GM23338 (cell line): ENCODE measurements at regions not wholly inside any gene's neighbourhood (a gene's known extent, or its start where the extent isn't known, plus 50 kb on each side); places are given as distances from the start of the nearest gene placed in this dataset.
A peak's percentile ranks its signal among the peaks of the same experiment; 100 is the strongest.

ENCODE experiments used
- ATAC-seq: fragments of 200-7000 bp; cut with Tn5 transposase; 3 replicates; pipeline ENCODE4 v1.9.1; 2020
- DNase-seq: peaks from one replicate; pipeline ENCODE4 v3.0.0-alpha.2; 2015; ENCODE audit warnings: low spot score
- H2AFZ ChIP-seq: fragments of 200-600 bp; sonication (generic); 2 replicates; pipeline ENCODE4 v1.8.0; 2016; ENCODE audit warnings: antibody characterized with exemption, mild to moderate bottlenecking, moderate library complexity
- H3F3A ChIP-seq: fragments of 200-600 bp; sonication (generic); replicated peaks from 2 replicates; pipeline ENCODE4 v1.8.0; 2017; ENCODE audit warnings: antibody characterized with exemption, mixed run types, low read depth
- H3K27ac ChIP-seq: fragments of 200-600 bp; sonication (generic); 2 replicates; pipeline ENCODE4 v1.6.1; 2016; ENCODE audit warnings: low read depth
- H3K27me3 ChIP-seq: fragments of 200-600 bp; sonication (generic); 2 replicates; pipeline ENCODE4 v1.8.0; 2016; ENCODE audit warnings: mild to moderate bottlenecking, mixed run types, moderate library complexity; ENCODE audit not compliant: insufficient read depth
- H3K36me3 ChIP-seq: fragments of 200-600 bp; sonication (generic); 2 replicates; pipeline ENCODE4 v1.8.0; 2016; ENCODE audit warnings: mild to moderate bottlenecking; ENCODE audit not compliant: insufficient read depth
- H3K4me1 ChIP-seq: fragments of 200-600 bp; sonication (generic); 2 replicates; pipeline ENCODE4 v1.8.0; 2016; ENCODE audit warnings: mild to moderate bottlenecking, moderate library complexity; ENCODE audit not compliant: insufficient read depth
- H3K4me2 ChIP-seq: fragments of 200-600 bp; sonication (generic); 2 replicates; pipeline ENCODE4 v1.7.1; 2017; ENCODE audit warnings: mixed run types
- H3K4me3 ChIP-seq: fragments of 200-600 bp; sonication (generic); 2 replicates; pipeline ENCODE4 v1.6.1; 2016; ENCODE audit warnings: mixed run types
- H3K79me2 ChIP-seq: fragments of 200-600 bp; sonication (generic); replicated peaks from 2 replicates; pipeline ENCODE4 v1.8.0; 2017; ENCODE audit warnings: mild to moderate bottlenecking; ENCODE audit not compliant: insufficient read depth
- H3K9me2 ChIP-seq: fragments of 200-600 bp; sonication (generic); 2 replicates; pipeline ENCODE4 v1.8.0; 2017; ENCODE audit not compliant: insufficient read depth
- H4K20me1 ChIP-seq: fragments of 200-600 bp; sonication (generic); replicated peaks from 2 replicates; pipeline ENCODE4 v1.8.0; 2017; ENCODE audit warnings: mild to moderate bottlenecking; ENCODE audit not compliant: insufficient read depth
- H3K27ac Mint-ChIP-seq: 2 replicates; pipeline ENCODE4 v1.8.0; 2020; ENCODE audit warnings: inconsistent platforms, mild to moderate bottlenecking, moderate library complexity, mixed read lengths
- H3K27me3 Mint-ChIP-seq: 3 replicates; pipeline ENCODE4 v1.8.0; 2022; ENCODE audit warnings: low read depth, mild to moderate bottlenecking, moderate library complexity, mixed read lengths, inconsistent platforms; ENCODE audit not compliant: insufficient read depth, poor library complexity
- H3K36me3 Mint-ChIP-seq: 3 replicates; pipeline ENCODE4 v1.8.0; 2021; ENCODE audit warnings: low read depth, mild to moderate bottlenecking, inconsistent platforms, moderate library complexity, mixed read lengths
- H3K4me1 Mint-ChIP-seq: 3 replicates; pipeline ENCODE4 v1.8.0; 2020; ENCODE audit warnings: mild to moderate bottlenecking, inconsistent platforms, mixed read lengths
- H3K4me3 Mint-ChIP-seq: 3 replicates; pipeline ENCODE4 v1.8.0; 2021; ENCODE audit warnings: moderate library complexity, mild to moderate bottlenecking, inconsistent platforms, mixed read lengths
- H3K9me3 Mint-ChIP-seq: 3 replicates; pipeline ENCODE4 v1.8.0; 2020; ENCODE audit warnings: moderate library complexity, mild to moderate bottlenecking, inconsistent platforms, mixed read lengths
- CREB1 ChIP-seq: fragments of 250-450 bp; sonication (Bioruptor Pico); IDR thresholded peaks from 2 replicates; pipeline ENCODE4 v1.5.0; 2020; ENCODE audit warnings: low read depth, mild to moderate bottlenecking, moderate library complexity
- CTCF ChIP-seq, 2 experiments: fragments of 200-600 bp in 1 of 2; sonication (generic) in 1 of 2; conservative IDR thresholded peaks; 2 replicates each; pipeline versions ENCODE4 v1.5.1 to v1.6.1; 2016 to 2017; ENCODE audit warnings: antibody characterized with exemption in 2 of 2, low read depth in 2 of 2, mild to moderate bottlenecking in 2 of 2, moderate library complexity in 1 of 2
- ETS1 ChIP-seq: IDR thresholded peaks from 2 replicates; pipeline ENCODE4 v1.6.1; 2016; ENCODE audit warnings: antibody characterized with exemption
- EZH2 ChIP-seq: fragments of 200-600 bp; sonication (generic); IDR thresholded peaks from one replicate; pipeline ENCODE4 v1.8.0; 2017; ENCODE audit warnings: antibody characterized with exemption, mild to moderate bottlenecking, low read depth; ENCODE audit not compliant: unreplicated experiment
- EZH2phosphoT487 ChIP-seq: fragments of 200-600 bp; sonication (generic); IDR thresholded peaks from one replicate; pipeline ENCODE4 v1.8.1; 2018; ENCODE audit warnings: antibody characterized with exemption; ENCODE audit not compliant: unreplicated experiment
- JUNB ChIP-seq: IDR thresholded peaks from one replicate; pipeline ENCODE4 v1.6.1; 2016; ENCODE audit warnings: antibody characterized with exemption; ENCODE audit not compliant: unreplicated experiment
- NANOG ChIP-seq: IDR thresholded peaks from 2 replicates; pipeline ENCODE4 v1.6.1; 2016; ENCODE audit warnings: antibody characterized with exemption, borderline replicate concordance
- POLR2AphosphoS5 ChIP-seq: IDR thresholded peaks from 2 replicates; pipeline ENCODE4 v1.6.1; 2016; ENCODE audit warnings: antibody characterized with exemption, low read depth
- REST ChIP-seq: IDR thresholded peaks from one replicate; pipeline ENCODE4 v1.6.1; 2018; ENCODE audit warnings: antibody characterized with exemption; ENCODE audit not compliant: unreplicated experiment
- STAT1 ChIP-seq: IDR thresholded peaks from one replicate; pipeline ENCODE4 v1.6.1; 2016; ENCODE audit warnings: antibody characterized with exemption; ENCODE audit not compliant: unreplicated experiment
- ZNF114 ChIP-seq: fragments of 250-450 bp; sonication (Bioruptor Pico); IDR thresholded peaks from 2 replicates; pipeline ENCODE4 v1.5.0; 2020; ENCODE audit warnings: mild to moderate bottlenecking, moderate library complexity
- ZNF331 ChIP-seq: fragments of 250-450 bp; sonication (Bioruptor Pico); IDR thresholded peaks from 2 replicates; pipeline ENCODE4 v1.5.0; 2020; ENCODE audit warnings: low read depth, mild to moderate bottlenecking, moderate library complexity

- TF ChIP-seq ZNF114 (CRISPR knock-in tag): no peak
- no peak for TF ChIP-seq ZNF331 (CRISPR knock-in tag)
These were observed 730.9 kb downstream of the PTPRU start (continued) for GRCh38 chr1:29967261-29967660.

GRCh38 chr1:29966526-29967045 is 730.3 kb downstream of the PTPRU start:
- Histone ChIP-seq H4K20me1 (no peaks in the 10 kb centered on the region), H3K36me3 (no peaks in the 10 kb centered on the region)
- ATAC-seq: no peak; the same call in 2 of the 3 replicates

GRCh38 chr1:29964718-29965533 is 728.6 kb downstream of the PTPRU start:
- Histone ChIP-seq H3K27me3 (no peaks in the 10 kb centered on the region), H3F3A (no peaks in the 10 kb centered on the region), H2AFZ (no peak overlapping the region), H3K9me2 (no peaks in the 10 kb centered on the region), H3K4me2 (no peak overlapping the region), H4K20me1 (no peaks in the 10 kb centered on the region), H3K4me3 (no peak overlapping the region), H3K79me2 (no peaks in the 10 kb centered on the region), H3K4me1 (no peaks in the 10 kb centered on the region), H3K27ac (no peak overlapping the region), H3K36me3 (no peaks in the 10 kb centered on the region)
- ATAC-seq: no peak
- peaks cover 10% of the 10 kb centered on the region for H3K27me3 Mint-ChIP-seq
- peaks cover 9% of the 10 kb centered on the region for H3K4me1 Mint-ChIP-seq
- peaks cover 3% of the 10 kb centered on the region; the same call in 2 of the 3 replicates for H3K36me3 Mint-ChIP-seq
- no peak overlapping the region for H3K4me3 Mint-ChIP-seq
- H3K27ac Mint-ChIP-seq: no peak overlapping the region
- peaks cover 9% of the 10 kb centered on the region for H3K9me3 Mint-ChIP-seq
- no peak for DNase-seq
- no peak for TF ChIP-seq STAT1
- TF ChIP-seq ZNF331 (CRISPR knock-in tag): no peak
- no peak for TF ChIP-seq CREB1 (CRISPR knock-in tag)
- no peak for TF ChIP-seq ETS1
- TF ChIP-seq POLR2AphosphoS5: no peak
- no peak for TF ChIP-seq CTCF (conservative IDR thresholded peaks at IDR 0.05; ENCODE audit: low read depth in 2 of 2)
- no peak for TF ChIP-seq EZH2phosphoT487
- no peak for TF ChIP-seq EZH2
- TF ChIP-seq JUNB: no peak
- no peak for TF ChIP-seq NANOG
- TF ChIP-seq ZNF114 (CRISPR knock-in tag): no peak
- TF ChIP-seq REST: no peak

More at GRCh38 chr1:29966526-29967045, 730.3 kb downstream of the PTPRU start:
- DNase-seq: no peak
- peaks cover 5% of the 10 kb centered on the region; the same call in 2 of the 3 replicates for H3K36me3 Mint-ChIP-seq
- Histone ChIP-seq H3K4me3 (no peak overlapping the region), H3K4me2 (no peak overlapping the region), H3K4me1 (no peaks in the 10 kb centered on the region), H3K27me3 (no peaks in the 10 kb centered on the region), H3F3A (no peaks in the 10 kb centered on the region), H3K79me2 (no peaks in the 10 kb centered on the region), H3K9me2 (no peaks in the 10 kb centered on the region), H2AFZ (peak overlapping the region; percentile 38; the same call in 1 of the 2 replicates), H3K27ac (no peak overlapping the region)
- no peak overlapping the region for H3K4me3 Mint-ChIP-seq
- H3K9me3 Mint-ChIP-seq: peaks cover 12% of the 10 kb centered on the region
- TF ChIP-seq POLR2AphosphoS5 (no peak), JUNB (no peak), EZH2phosphoT487 (no peak), CREB1 (CRISPR knock-in tag) (no peak), ZNF114 (CRISPR knock-in tag) (no peak)
- H3K27me3 Mint-ChIP-seq: peaks cover 9% of the 10 kb centered on the region
- peaks cover 17% of the 10 kb centered on the region for H3K4me1 Mint-ChIP-seq
- no peak overlapping the region for H3K27ac Mint-ChIP-seq
